Naive thymus-derived CD4-positive, alpha-beta T cell (primary cell): ENCODE measurements at regions not wholly inside any gene's neighbourhood (a gene's known extent, or its start where the extent isn't known, plus 50 kb on each side); places are given as distances from the start of the nearest gene placed in this dataset.

Experiments
- ATAC-seq: fragments of 150-1000 bp; cut with Tn5 transposase; 2 replicates; pipeline ENCODE4 v1.10.0; 2021; ENCODE audit warnings: mild to moderate bottlenecking, moderate library complexity
- CTCF ChIA-PET: fragments of 350-600 bp; sonication (Branson Sonifier 250); formaldehyde crosslinking; loops from one replicate; lab custom pipeline; 2021; ENCODE audit warnings: antibody characterized with exemption; lab: Charles Lee
- POLR2A ChIA-PET: fragments of 350-600 bp; sonication (Branson Sonifier 250); formaldehyde crosslinking; loops from one replicate; lab custom pipeline; 2021; ENCODE audit warnings: antibody characterized with exemption, inconsistent platforms; lab: Charles Lee
- DNase-seq, 9 donors: peaks; one replicate each; pipeline versions ENCODE4 v3.0.0 to v3.0.0-alpha.2; 2020 to 2022; ENCODE audit warnings: mixed read lengths in 1 of 9
- H3K27ac ChIP-seq: one replicate; pipeline ENCODE4 v1.7.0; 2013; ENCODE audit warnings: mild to moderate bottlenecking, low read depth, low read length, moderate library complexity
- H3K27me3 ChIP-seq, 2 donors: one replicate each; pipeline ENCODE4 v1.7.0; 2013; ENCODE audit warnings: low read length in 2 of 2, mild to moderate bottlenecking in 2 of 2, moderate library complexity in 2 of 2; ENCODE audit not compliant: control insufficient read depth in 2 of 2, insufficient read depth in 2 of 2
- H3K36me3 ChIP-seq, 3 experiments: 1 replicate in 2 of 3; 2 replicates in 1 of 3; pipeline ENCODE4 v1.7.0; 2013; ENCODE audit warnings: low read length in 3 of 3, mild to moderate bottlenecking in 3 of 3, moderate library complexity in 1 of 3; ENCODE audit not compliant: insufficient read depth in 3 of 3, control insufficient read depth in 2 of 3
- H3K4me1 ChIP-seq, 2 donors: one replicate each; pipeline ENCODE4 v1.7.0; 2013; ENCODE audit warnings: low read length in 2 of 2, mild to moderate bottlenecking in 2 of 2, moderate library complexity in 1 of 2; ENCODE audit not compliant: control insufficient read depth in 2 of 2, insufficient read depth in 2 of 2
- H3K4me3 ChIP-seq: 2 replicates; pipeline ENCODE4 v1.7.0; 2013; ENCODE audit warnings: mild to moderate bottlenecking, low read length
- H3K9me3 ChIP-seq, 3 experiments: 1 replicate in 2 of 3; 2 replicates in 1 of 3; pipeline ENCODE4 v1.7.0; 2013; ENCODE audit warnings: low read length in 3 of 3; ENCODE audit not compliant: control insufficient read depth in 2 of 3
- H3K27ac Mint-ChIP-seq, 9 donors: one replicate each; pipeline ENCODE4 v1.8.0; 2020 to 2022; ENCODE audit warnings: mixed read lengths in 9 of 9, mild to moderate bottlenecking in 8 of 9, moderate library complexity in 5 of 9, inconsistent platforms in 2 of 9
- H3K27me3 Mint-ChIP-seq, 5 donors: one replicate each; pipeline ENCODE4 v1.8.0; 2021 to 2022; ENCODE audit warnings: mixed read lengths in 5 of 5, mild to moderate bottlenecking in 1 of 5
- H3K36me3 Mint-ChIP-seq, 5 donors: one replicate each; pipeline ENCODE4 v1.8.0; 2020 to 2022; ENCODE audit warnings: mixed read lengths in 5 of 5, mild to moderate bottlenecking in 3 of 5, inconsistent platforms in 1 of 5
- H3K4me1 Mint-ChIP-seq, 7 donors: one replicate each; pipeline ENCODE4 v1.8.0; 2020 to 2022; ENCODE audit warnings: mixed read lengths in 7 of 7, mild to moderate bottlenecking in 3 of 7, inconsistent platforms in 1 of 7
- H3K4me3 Mint-ChIP-seq, 10 donors: one replicate each; pipeline ENCODE4 v1.8.0; 2020 to 2022; ENCODE audit warnings: mild to moderate bottlenecking in 10 of 10, mixed read lengths in 10 of 10, moderate library complexity in 6 of 10, inconsistent platforms in 2 of 10
- H3K9me3 Mint-ChIP-seq, 11 donors: one replicate each; pipeline ENCODE4 v1.8.0; 2020 to 2022; ENCODE audit warnings: mixed read lengths in 11 of 11, mild to moderate bottlenecking in 4 of 11, inconsistent platforms in 1 of 11, moderate library complexity in 1 of 11
- intact Hi-C, 2 donors: fragments of 100-400 bp; cut with micrococcal nuclease; formaldehyde crosslinking; loops; one replicate each; pipeline ENCODE4 v1.15.1; 2023

GRCh38 chr21:41558842-41559241 is 50.9 kb upstream of the TMPRSS2 start:
- ATAC-seq: no peak
- Mint-ChIP-seq H3K4me1 (peaks cover 0 to 2% (median 0%) of the 10 kb centered on the region in 7 donors), H3K27ac (no peak overlapping the region), H3K36me3 (no peaks in the 10 kb centered on the region), H3K4me3 (no peak overlapping the region), H3K27me3 (peaks cover 10 to 44% (median 23%) of the 10 kb centered on the region in 5 donors), H3K9me3 (peaks cover 0 to 2% (median 0%) of the 10 kb centered on the region in 11 donors)
- no peak for DNase-seq
- ChIA-PET CTCF (no interaction called here), POLR2A (no interaction called here)
- Histone ChIP-seq H3K27ac (no peak overlapping the region), H3K36me3 (no peaks in the 10 kb centered on the region), H3K4me1 (no peaks in the 10 kb centered on the region), H3K27me3 (no peaks in the 10 kb centered on the region), H3K4me3 (no peak overlapping the region), H3K9me3 (no peaks in the 10 kb centered on the region)
- intact Hi-C loops: no loop called here

- Histone ChIP-seq H3K27me3 (no peaks in the 10 kb centered on the region), H3K9me3 (no peaks in the 10 kb centered on the region), H3K4me1 (no peaks in the 10 kb centered on the region), H3K4me3 (no peak overlapping the region), H3K27ac (no peak overlapping the region), H3K36me3 (no peaks in the 10 kb centered on the region)
- peaks cover 0 to 2% (median 0%) of the 10 kb centered on the region in 7 donors for H3K4me1 Mint-ChIP-seq
- intact Hi-C loops: no loop called here
- DNase-seq: no peak
- H3K36me3 Mint-ChIP-seq: no peaks in the 10 kb centered on the region
- H3K27ac Mint-ChIP-seq: no peak overlapping the region
- ChIA-PET CTCF (no interaction called here), POLR2A (no interaction called here)
- no peak overlapping the region for H3K4me3 Mint-ChIP-seq
- peaks cover 10 to 41% (median 23%) of the 10 kb centered on the region in 5 donors for H3K27me3 Mint-ChIP-seq
- peaks cover 0 to 2% (median 0%) of the 10 kb centered on the region in 11 donors for H3K9me3 Mint-ChIP-seq
- no peak for ATAC-seq
Measured at GRCh38 chr21:41557884-41558283, 49.9 kb upstream of the TMPRSS2 start.
